ENCODE measurements at regions not wholly inside any gene's neighbourhood (a gene's known extent, or its start where the extent isn't known, plus 50 kb on each side); places are given as distances from the start of the nearest gene placed in this dataset.

- no peaks in the 10 kb centered on the region for H3K27me3 ChIP-seq (replicated peaks in 1 of 4; ENCODE audit: control extremely low read depth in 1 of 4, control insufficient read depth in 3 of 4, insufficient read depth in 4 of 4, low read length in 3 of 4)
- Mint-ChIP-seq H3K27me3 (peaks cover 9% of the 10 kb centered on the region), H3K4me1 (no peaks in the 10 kb centered on the region), H3K4me3 (no peak overlapping the region), H3K9me3 (ENCODE audit: insufficient read depth) (no peaks in the 10 kb centered on the region), H3K27ac (no peak overlapping the region)
- H3K36me3 ChIP-seq (replicated peaks in 1 of 2; ENCODE audit: control extremely low read depth in 1 of 2, control insufficient read depth in 1 of 2, extremely low read depth in 1 of 2, insufficient read depth in 2 of 2, low read length in 1 of 2), result no peaks in the 10 kb centered on the region
- no peaks in the 10 kb centered on the region for H3K79me2 ChIP-seq (ENCODE audit: control insufficient read depth, insufficient read depth, low read length)
- no peak overlapping the region for H3K27ac ChIP-seq (ENCODE audit: low read length in 2 of 2)
- ATAC-seq (ENCODE audit: low read depth) (no peak), DNase-seq (no peak)
- TF ChIP-seq EZH2 (IDR thresholded peaks at IDR 0.05; ENCODE audit: borderline replicate concordance, insufficient read depth, low read depth, low read length, poor library complexity, severe bottlenecking) (no peak), CTCF (IDR thresholded peaks at IDR 0.05) (no peak)
- CTCF ChIA-PET, result interaction anchor here (4.4 kb wide), 1 partner anchor 14 kb away, joined by 20 read pairs; no protein-coding TSS in a partner anchor
- no peak overlapping the region for H3K4me3 ChIP-seq (ENCODE audit: control extremely low read depth in 1 of 5, extremely low read depth in 1 of 5, insufficient read depth in 1 of 5, low read depth in 2 of 5, low read length in 4 of 5)
- intact Hi-C loops (cut with micrococcal nuclease), result no loop called here
- POLR2A ChIA-PET, result no interaction called here
- 71% methylated on average over 4 of the region's 4 CpGs for WGBS (ENCODE audit: insufficient coverage)
- H3K9ac ChIP-seq (ENCODE audit: low read length), result no peak overlapping the region
- no peaks in the 10 kb centered on the region for H3K4me1 ChIP-seq (ENCODE audit: control insufficient read depth in 2 of 2, insufficient read depth in 2 of 2, low read length in 2 of 2)
- H3K9me3 ChIP-seq (ENCODE audit: control extremely low read depth in 1 of 3, control insufficient read depth in 2 of 3, insufficient read depth in 1 of 3, low read length in 2 of 3), result no peaks in the 10 kb centered on the region
- no peak overlapping the region for H2AFZ ChIP-seq (ENCODE audit: insufficient read depth, low read depth, low read length, poor library complexity, severe bottlenecking)
- no peaks in the 10 kb centered on the region for H4K20me1 ChIP-seq (ENCODE audit: control insufficient read depth, insufficient read depth, low read length, poor library complexity, severe bottlenecking)
- H3K4me2 ChIP-seq (replicated peaks; ENCODE audit: low read depth, low read length, poor library complexity, severe bottlenecking), result no peak overlapping the region
These were observed 89.8 kb downstream of the MDH1 start for GRCh38 chr2:63678551-63678950.

- Histone ChIP-seq H3K4me2 (replicated peaks; ENCODE audit: low read depth, low read length, poor library complexity, severe bottlenecking) (no peak overlapping the region), H3K9ac (ENCODE audit: low read length) (no peak overlapping the region), H3K9me3 (ENCODE audit: control extremely low read depth in 1 of 3, control insufficient read depth in 2 of 3, insufficient read depth in 1 of 3, low read length in 2 of 3) (no peaks in the 10 kb centered on the region), H4K20me1 (ENCODE audit: control insufficient read depth, insufficient read depth, low read length, poor library complexity, severe bottlenecking) (no peaks in the 10 kb centered on the region), H3K79me2 (ENCODE audit: control insufficient read depth, insufficient read depth, low read length) (no peaks in the 10 kb centered on the region), H3K27me3 (replicated peaks in 1 of 4; ENCODE audit: control extremely low read depth in 1 of 4, control insufficient read depth in 3 of 4, insufficient read depth in 4 of 4, low read length in 3 of 4) (no peaks in the 10 kb centered on the region), H3K36me3 (replicated peaks in 1 of 2; ENCODE audit: control extremely low read depth in 1 of 2, control insufficient read depth in 1 of 2, extremely low read depth in 1 of 2, insufficient read depth in 2 of 2, low read length in 1 of 2) (no peaks in the 10 kb centered on the region), H2AFZ (ENCODE audit: insufficient read depth, low read depth, low read length, poor library complexity, severe bottlenecking) (no peak overlapping the region), H3K4me1 (ENCODE audit: control insufficient read depth in 2 of 2, insufficient read depth in 2 of 2, low read length in 2 of 2) (no peaks in the 10 kb centered on the region), H3K4me3 (ENCODE audit: control extremely low read depth in 1 of 5, extremely low read depth in 1 of 5, insufficient read depth in 1 of 5, low read depth in 2 of 5, low read length in 4 of 5) (no peak overlapping the region), H3K27ac (ENCODE audit: low read length in 2 of 2) (no peak overlapping the region)
- ATAC-seq (ENCODE audit: low read depth), result no peak
- Mint-ChIP-seq H3K27ac (no peak overlapping the region), H3K27me3 (peaks cover 5% of the 10 kb centered on the region), H3K9me3 (ENCODE audit: insufficient read depth) (no peaks in the 10 kb centered on the region), H3K4me1 (no peaks in the 10 kb centered on the region), H3K4me3 (no peak overlapping the region)
- CTCF ChIA-PET, result interaction anchor here (4.4 kb wide), 1 partner anchor 13 kb away, joined by 20 read pairs; no protein-coding TSS in a partner anchor
- TF ChIP-seq CTCF (IDR thresholded peaks at IDR 0.05), result no peak
- TF ChIP-seq EZH2 (IDR thresholded peaks at IDR 0.05; ENCODE audit: borderline replicate concordance, insufficient read depth, low read depth, low read length, poor library complexity, severe bottlenecking), result no peak
- 96% methylated on average over 3 of the region's 5 CpGs for WGBS (ENCODE audit: insufficient coverage)
- DNase-seq, result no peak
- POLR2A ChIA-PET, result no interaction called here
- intact Hi-C loops (cut with micrococcal nuclease), result no loop called here
These were observed 90.6 kb downstream of the MDH1 start for GRCh38 chr2:63679252-63679855.

Measured in B cell (primary cell).